G401.6 (cell line): ENCODE measurements at regions not wholly inside any gene's neighbourhood (a gene's known extent, or its start where the extent isn't known, plus 50 kb on each side); places are given as distances from the start of the nearest gene placed in this dataset.
"Not testable (repeated sequence)": the region's sequence is repeated elsewhere in the genome, so short reads cannot be mapped to it uniquely, and the experiment has no call there.

Experiments
- FAIRE-seq: peaks from 2 replicates; lab custom pipeline; 2012; peaks lifted over from hg19 to GRCh38; lab: Jason Lieb, UNC

- no peak for FAIRE-seq
These were observed 750.2 kb downstream of the TMEM121 start for GRCh38 chr14:106276326-106277267.

GRCh38 chr14:106277503-106277902, 751.1 kb downstream of the TMEM121 start:
- FAIRE-seq: no peak

GRCh38 chr14:106280876-106281275, 754.5 kb downstream of the TMEM121 start:
- FAIRE-seq: no peak

- no peak for FAIRE-seq
These were observed 760.4 kb downstream of the TMEM121 start for GRCh38 chr14:106286697-106287290.

- no peak for FAIRE-seq
These were observed 761.1 kb downstream of the TMEM121 start for GRCh38 chr14:106287506-106287905.

GRCh38 chr14:106291626-106292025, 765.2 kb downstream of the TMEM121 start:
- no peak for FAIRE-seq

- FAIRE-seq: no peak
These were observed 767.9 kb downstream of the TMEM121 start for GRCh38 chr14:106294324-106294723.

- FAIRE-seq: not testable (repeated sequence)
These were observed 774.6 kb downstream of the TMEM121 start for GRCh38 chr14:106300951-106301510.

- FAIRE-seq: not testable (repeated sequence)
These were observed 775.2 kb downstream of the TMEM121 start for GRCh38 chr14:106301609-106302008.

GRCh38 chr14:106302661-106303060, 776.3 kb downstream of the TMEM121 start:
- FAIRE-seq: no peak

GRCh38 chr14:106304271-106304670, 777.9 kb downstream of the TMEM121 start:
- no peak for FAIRE-seq

- FAIRE-seq: no peak
These were observed 782.5 kb downstream of the TMEM121 start for GRCh38 chr14:106308839-106309389.

GRCh38 chr14:106309423-106309822, 783.0 kb downstream of the TMEM121 start:
- FAIRE-seq: no peak

- no peak for FAIRE-seq
These were observed 789.1 kb downstream of the TMEM121 start for GRCh38 chr14:106315436-106315835.

- FAIRE-seq: no peak
These were observed 791.2 kb downstream of the TMEM121 start for GRCh38 chr14:106317593-106317992.

GRCh38 chr14:106318700-106319099, 792.3 kb downstream of the TMEM121 start:
- FAIRE-seq: no peak

- FAIRE-seq: not testable (repeated sequence)
These were observed 797.6 kb downstream of the TMEM121 start for GRCh38 chr14:106323970-106324369.

- no peak for FAIRE-seq
These were observed 800.9 kb downstream of the TMEM121 start for GRCh38 chr14:106327234-106327633.

GRCh38 chr14:106327702-106328353, 801.4 kb downstream of the TMEM121 start:
- FAIRE-seq: not testable (repeated sequence)

GRCh38 chr14:106329243-106329642, 802.9 kb downstream of the TMEM121 start:
- not testable (repeated sequence) for FAIRE-seq

- not testable (repeated sequence) for FAIRE-seq
These were observed 803.8 kb downstream of the TMEM121 start for GRCh38 chr14:106329987-106330774.
